Naive B cell (primary cell): ENCODE measurements at regions not wholly inside any gene's neighbourhood (a gene's known extent, or its start where the extent isn't known, plus 50 kb on each side); places are given as distances from the start of the nearest gene placed in this dataset.

ENCODE experiments used
- ATAC-seq, 2 donors: fragments of 150-1000 bp; cut with Tn5 transposase; 2 replicates each; pipeline ENCODE4 v1.10.0; 2021; ENCODE audit warnings: low read depth in 2 of 2, mild to moderate bottlenecking in 2 of 2, moderate library complexity in 2 of 2
- DNase-seq: peaks from one replicate; pipeline ENCODE4 v3.0.0; 2022
- H3K27ac Mint-ChIP-seq, 6 donors: one replicate each; pipeline ENCODE4 v1.8.0; 2020 to 2022; ENCODE audit warnings: mild to moderate bottlenecking in 6 of 6, mixed read lengths in 6 of 6, moderate library complexity in 5 of 6, inconsistent platforms in 2 of 6
- H3K27me3 Mint-ChIP-seq, 3 donors: one replicate each; pipeline ENCODE4 v1.8.0; 2021 to 2022; ENCODE audit warnings: mixed read lengths in 3 of 3, mild to moderate bottlenecking in 1 of 3
- H3K36me3 Mint-ChIP-seq, 2 donors: one replicate each; pipeline ENCODE4 v1.8.0; 2020 to 2022; ENCODE audit warnings: mixed read lengths in 2 of 2, inconsistent platforms in 1 of 2, mild to moderate bottlenecking in 1 of 2
- H3K4me1 Mint-ChIP-seq, 3 donors: one replicate each; pipeline ENCODE4 v1.8.0; 2020 to 2022; ENCODE audit warnings: mixed read lengths in 3 of 3, inconsistent platforms in 1 of 3, mild to moderate bottlenecking in 1 of 3, moderate library complexity in 1 of 3
- H3K4me3 Mint-ChIP-seq, 8 donors: one replicate each; pipeline ENCODE4 v1.8.0; 2020 to 2022; ENCODE audit warnings: mild to moderate bottlenecking in 8 of 8, mixed read lengths in 8 of 8, moderate library complexity in 8 of 8, inconsistent platforms in 2 of 8
- H3K9me3 Mint-ChIP-seq, 7 donors: one replicate each; pipeline ENCODE4 v1.8.0; 2020 to 2022; ENCODE audit warnings: mixed read lengths in 7 of 7, mild to moderate bottlenecking in 5 of 7, inconsistent platforms in 2 of 7, moderate library complexity in 1 of 7

- ATAC-seq (no peak), DNase-seq (no peak)
- peaks cover 4 to 20% (median 20%) of the 10 kb centered on the region in 3 donors for H3K27me3 Mint-ChIP-seq
- H3K36me3 Mint-ChIP-seq: no peaks in the 10 kb centered on the region
- H3K4me1 Mint-ChIP-seq: no peaks in the 10 kb centered on the region
- H3K4me3 Mint-ChIP-seq: no peak overlapping the region
- H3K9me3 Mint-ChIP-seq: no peaks in the 10 kb centered on the region
- H3K27ac Mint-ChIP-seq: no peak overlapping the region
Measured at GRCh38 chr3:139292711-139293664, 50.8 kb upstream of the MRPS22 start.

- no peak for DNase-seq
- Mint-ChIP-seq H3K27me3 (peaks cover 4 to 20% (median 20%) of the 10 kb centered on the region in 3 donors), H3K4me1 (no peaks in the 10 kb centered on the region), H3K4me3 (no peak overlapping the region), H3K36me3 (no peaks in the 10 kb centered on the region), H3K9me3 (no peaks in the 10 kb centered on the region), H3K27ac (no peak overlapping the region)
- no peak for ATAC-seq
Measured at GRCh38 chr3:139293665-139294023, 50.2 kb upstream of the MRPS22 start.
